ENCODE measurements at regions not wholly inside any gene's neighbourhood (a gene's known extent, or its start where the extent isn't known, plus 50 kb on each side); places are given as distances from the start of the nearest gene placed in this dataset.

DNA sequence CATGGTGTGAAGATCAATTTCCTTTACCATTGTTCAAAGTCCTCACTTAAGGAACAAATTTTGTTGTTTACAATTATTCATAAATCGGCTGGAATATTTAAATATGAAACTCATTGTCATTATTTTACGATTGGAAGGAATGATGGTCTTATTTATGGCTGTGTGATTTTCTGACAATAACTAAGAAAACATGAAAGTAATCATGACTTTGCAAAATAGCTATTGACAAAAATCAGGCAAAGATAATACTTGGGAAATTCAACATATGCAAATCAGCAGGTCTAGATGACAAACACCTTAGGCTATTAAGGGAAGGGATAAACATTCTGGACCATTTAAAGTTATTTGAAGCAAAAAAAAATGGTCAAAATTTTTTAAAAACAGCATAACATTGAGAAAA is 654.8 kb upstream of the CNTN5 start:
- DNase-seq (ENCODE audit: low read depth, low spot score): no peak
- TF ChIP-seq MAX (IDR thresholded peaks at IDR 0.05; ENCODE audit: low read depth, low read length) (no peak), ZNF207 (IDR thresholded peaks at IDR 0.05; ENCODE audit: borderline replicate concordance) (no peak), TCF3 (IDR thresholded peaks at IDR 0.05; ENCODE audit: borderline replicate concordance, insufficient read depth, low read depth, low read length) (no peak), ZBED1 (IDR thresholded peaks at IDR 0.05; ENCODE audit: borderline replicate concordance) (no peak), HDGF (IDR thresholded peaks at IDR 0.05) (no peak), ASH2L (IDR thresholded peaks at IDR 0.05; ENCODE audit: borderline replicate concordance, low read depth) (no peak), NFYB (IDR thresholded peaks at IDR 0.05; ENCODE audit: insufficient read depth, low read depth, low read length) (no peak), PML (IDR thresholded peaks at IDR 0.05; ENCODE audit: low read length) (no peak), KAT2A (conservative IDR thresholded peaks at IDR 0.05; ENCODE audit: control insufficient read depth, low read depth, low read length) (no peak), CBX3 (IDR thresholded peaks at IDR 0.05; ENCODE audit: borderline replicate concordance, low read depth) (no peak)
- TF ChIP-seq, protein P1, sequence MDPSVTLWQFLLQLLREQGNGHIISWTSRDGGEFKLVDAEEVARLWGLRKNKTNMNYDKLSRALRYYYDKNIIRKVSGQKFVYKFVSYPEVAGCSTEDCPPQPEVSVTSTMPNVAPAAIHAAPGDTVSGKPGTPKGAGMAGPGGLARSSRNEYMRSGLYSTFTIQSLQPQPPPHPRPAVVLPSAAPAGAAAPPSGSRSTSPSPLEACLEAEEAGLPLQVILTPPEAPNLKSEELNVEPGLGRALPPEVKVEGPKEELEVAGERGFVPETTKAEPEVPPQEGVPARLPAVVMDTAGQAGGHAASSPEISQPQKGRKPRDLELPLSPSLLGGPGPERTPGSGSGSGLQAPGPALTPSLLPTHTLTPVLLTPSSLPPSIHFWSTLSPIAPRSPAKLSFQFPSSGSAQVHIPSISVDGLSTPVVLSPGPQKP (IDR thresholded peaks at IDR 0.05; ENCODE audit: low read depth, low read length): no peak
- TF ChIP-seq, protein P2, sequence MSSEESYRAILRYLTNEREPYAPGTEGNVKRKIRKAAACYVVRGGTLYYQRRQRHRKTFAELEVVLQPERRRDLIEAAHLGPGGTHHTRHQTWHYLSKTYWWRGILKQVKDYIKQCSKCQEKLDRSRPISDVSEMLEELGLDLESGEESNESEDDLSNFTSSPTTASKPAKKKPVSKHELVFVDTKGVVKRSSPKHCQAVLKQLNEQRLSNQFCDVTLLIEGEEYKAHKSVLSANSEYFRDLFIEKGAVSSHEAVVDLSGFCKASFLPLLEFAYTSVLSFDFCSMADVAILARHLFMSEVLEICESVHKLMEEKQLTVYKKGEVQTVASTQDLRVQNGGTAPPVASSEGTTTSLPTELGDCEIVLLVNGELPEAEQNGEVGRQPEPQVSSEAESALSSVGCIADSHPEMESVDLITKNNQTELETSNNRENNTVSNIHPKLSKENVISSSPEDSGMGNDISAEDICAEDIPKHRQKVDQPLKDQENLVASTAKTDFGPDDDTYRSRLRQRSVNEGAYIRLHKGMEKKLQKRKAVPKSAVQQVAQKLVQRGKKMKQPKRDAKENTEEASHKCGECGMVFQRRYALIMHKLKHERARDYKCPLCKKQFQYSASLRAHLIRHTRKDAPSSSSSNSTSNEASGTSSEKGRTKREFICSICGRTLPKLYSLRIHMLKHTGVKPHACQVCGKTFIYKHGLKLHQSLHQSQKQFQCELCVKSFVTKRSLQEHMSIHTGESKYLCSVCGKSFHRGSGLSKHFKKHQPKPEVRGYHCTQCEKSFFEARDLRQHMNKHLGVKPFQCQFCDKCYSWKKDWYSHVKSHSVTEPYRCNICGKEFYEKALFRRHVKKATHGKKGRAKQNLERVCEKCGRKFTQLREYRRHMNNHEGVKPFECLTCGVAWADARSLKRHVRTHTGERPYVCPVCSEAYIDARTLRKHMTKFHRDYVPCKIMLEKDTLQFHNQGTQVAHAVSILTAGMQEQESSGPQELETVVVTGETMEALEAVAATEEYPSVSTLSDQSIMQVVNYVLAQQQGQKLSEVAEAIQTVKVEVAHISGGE (CRISPR knock-in tag; IDR thresholded peaks at IDR 0.05): no peak
- ChIA-PET POLR2A (no interaction called here), SMC1A (ENCODE audit: uncharacterized antibody, unreplicated experiment) (no interaction called here), CTCF (interaction anchor here (1.4 kb wide), 1 partner anchor 13 kb away, joined by 3 read pairs; no protein-coding TSS in a partner anchor), RAD21 (ENCODE audit: unreplicated experiment) (no interaction called here)
- H3K27ac ChIP-seq (ENCODE audit: control insufficient read depth, insufficient read depth): no peak overlapping the region
- in situ Hi-C loops (cut with MboI) (no loop called here), intact Hi-C loops (cut with micrococcal nuclease; ENCODE audit: unreplicated experiment) (no loop called here)
- no peaks in the 10 kb centered on the region for H3K9me3 ChIP-seq (replicated peaks; ENCODE audit: control insufficient read depth, insufficient read depth, low read length)
- 3% methylated on average over 2 of the region's 2 CpGs for WGBS (ENCODE audit: insufficient coverage, insufficient replicate concordance, low lambda C conversion rate, missing lambda C conversion rate)
- no peak for ATAC-seq
- no peak overlapping the region for H3K9ac ChIP-seq (ENCODE audit: control insufficient read depth, insufficient read depth, low read length)
- no peaks in the 10 kb centered on the region for H3K4me1 ChIP-seq (ENCODE audit: control insufficient read depth, insufficient read depth, low read length)
- no peak overlapping the region for H3K4me2 ChIP-seq (ENCODE audit: control insufficient read depth, insufficient read depth)
- H3K79me2 ChIP-seq (ENCODE audit: control insufficient read depth, insufficient read depth, low read length): no peaks in the 10 kb centered on the region
- no peak for FAIRE-seq
- H3K4me3 ChIP-seq: no peak overlapping the region
- H4K20me1 ChIP-seq (ENCODE audit: control insufficient read depth, insufficient read depth): no peaks in the 10 kb centered on the region
- no peaks in the 10 kb centered on the region for H3K27me3 ChIP-seq (replicated peaks in 1 of 2; ENCODE audit: control insufficient read depth in 2 of 2, insufficient read depth in 2 of 2, low read length in 1 of 2)
- no peaks in the 10 kb centered on the region for H3K36me3 ChIP-seq (ENCODE audit: control insufficient read depth in 2 of 2, insufficient read depth in 2 of 2, low read length in 1 of 2)
- H2AFZ ChIP-seq (ENCODE audit: control insufficient read depth, low read depth, low read length): no peak overlapping the region
- no TSS peak for BruUV-seq (replicated peaks)

All from GM12878 (cell line).